NB4 (cell line): ENCODE measurements at regions not wholly inside any gene's neighbourhood (a gene's known extent, or its start where the extent isn't known, plus 50 kb on each side); places are given as distances from the start of the nearest gene placed in this dataset.

Source experiments
- DNase-seq: peaks from one replicate; pipeline ENCODE4 v3.0.0; 2010; ENCODE audit warnings: low read depth
- H3K4me3 ChIP-seq: one replicate; pipeline ENCODE4 v1.5.1; 2011; ENCODE audit warnings: mild to moderate bottlenecking, low read depth, low read length, moderate library complexity
- CTCF ChIP-seq: IDR thresholded peaks from one replicate; pipeline ENCODE4 v1.5.1; 2012; ENCODE audit warnings: low read depth, low read length
- MAX ChIP-seq: IDR thresholded peaks from 2 replicates; pipeline ENCODE4 v1.6.1; 2011; ENCODE audit warnings: low read depth, low read length
- MYC ChIP-seq: IDR thresholded peaks from 2 replicates; pipeline ENCODE4 v1.6.1; 2011; ENCODE audit warnings: low read depth, low read length
- POLR2A ChIP-seq: IDR thresholded peaks from 2 replicates; pipeline ENCODE4 v1.6.1; 2011; ENCODE audit warnings: mild to moderate bottlenecking; ENCODE audit not compliant: insufficient read length; ENCODE audit errors: extremely low read depth

GRCh38 chr16:77603656-77604055 lies 118.7 kb upstream of the NUDT7 start:
- no peak for DNase-seq
- TF ChIP-seq MAX: no peak
- no peak for TF ChIP-seq POLR2A
- TF ChIP-seq CTCF: no peak
- TF ChIP-seq MYC: no peak
- no peak overlapping the region for H3K4me3 ChIP-seq

GRCh38 chr16:77610496-77610895 lies 111.8 kb upstream of the NUDT7 start:
- no peak overlapping the region for H3K4me3 ChIP-seq
- TF ChIP-seq POLR2A (no peak), MAX (no peak), MYC (no peak), CTCF (no peak)
- no peak for DNase-seq

GRCh38 chr16:77611386-77611785 lies 110.9 kb upstream of the NUDT7 start:
- DNase-seq: no peak
- no peak for TF ChIP-seq CTCF
- TF ChIP-seq MYC: no peak
- TF ChIP-seq POLR2A: no peak
- TF ChIP-seq MAX: no peak
- no peak overlapping the region for H3K4me3 ChIP-seq

- no peak for TF ChIP-seq MAX
- TF ChIP-seq MYC: no peak
- no peak for TF ChIP-seq CTCF
- no peak for TF ChIP-seq POLR2A
- no peak overlapping the region for H3K4me3 ChIP-seq
- no peak for DNase-seq
These were observed 109.7 kb upstream of the NUDT7 start for GRCh38 chr16:77612596-77612995.

- H3K4me3 ChIP-seq: no peak overlapping the region
- DNase-seq: no peak
- TF ChIP-seq POLR2A (no peak), CTCF (no peak), MYC (no peak), MAX (no peak)
These were observed 109.2 kb upstream of the NUDT7 start for GRCh38 chr16:77613095-77613494.

- DNase-seq: no peak
- no peak overlapping the region for H3K4me3 ChIP-seq
- TF ChIP-seq MYC: no peak
- no peak for TF ChIP-seq CTCF
- no peak for TF ChIP-seq MAX
- TF ChIP-seq POLR2A: no peak
These were observed 104.8 kb upstream of the NUDT7 start for GRCh38 chr16:77617553-77617952.
